ENCODE measurements at regions not wholly inside any gene's neighbourhood (a gene's known extent, or its start where the extent isn't known, plus 50 kb on each side); places are given as distances from the start of the nearest gene placed in this dataset.

DNA sequence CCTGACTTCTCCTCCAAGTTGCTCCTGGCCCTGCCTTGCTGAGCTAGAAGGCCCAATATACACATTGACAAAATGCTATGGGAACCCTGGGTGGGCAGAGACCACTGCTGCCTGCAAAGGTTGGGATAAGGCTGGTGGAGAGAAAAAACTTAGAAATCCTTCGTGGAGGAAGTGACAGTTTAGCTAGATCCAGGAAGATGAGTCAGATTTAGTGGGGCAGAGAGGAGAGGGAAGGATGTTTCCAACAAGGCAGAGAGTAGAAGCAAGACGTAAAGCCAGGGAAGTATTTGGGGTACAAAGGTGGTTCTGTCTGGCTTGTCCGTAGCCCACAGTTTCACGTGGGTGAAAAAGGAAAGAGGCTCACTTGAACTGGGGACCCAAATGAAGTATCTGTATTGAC lies 69.0 kb upstream of the CLMN start:
- intact Hi-C loops (cut with DNase I; ENCODE audit: low total_unique reads), result no loop called here
- no peak for DNase-seq
- TF ChIP-seq POLR2A (IDR thresholded peaks at IDR 0.05), result no peak
- TF ChIP-seq, protein P1, sequence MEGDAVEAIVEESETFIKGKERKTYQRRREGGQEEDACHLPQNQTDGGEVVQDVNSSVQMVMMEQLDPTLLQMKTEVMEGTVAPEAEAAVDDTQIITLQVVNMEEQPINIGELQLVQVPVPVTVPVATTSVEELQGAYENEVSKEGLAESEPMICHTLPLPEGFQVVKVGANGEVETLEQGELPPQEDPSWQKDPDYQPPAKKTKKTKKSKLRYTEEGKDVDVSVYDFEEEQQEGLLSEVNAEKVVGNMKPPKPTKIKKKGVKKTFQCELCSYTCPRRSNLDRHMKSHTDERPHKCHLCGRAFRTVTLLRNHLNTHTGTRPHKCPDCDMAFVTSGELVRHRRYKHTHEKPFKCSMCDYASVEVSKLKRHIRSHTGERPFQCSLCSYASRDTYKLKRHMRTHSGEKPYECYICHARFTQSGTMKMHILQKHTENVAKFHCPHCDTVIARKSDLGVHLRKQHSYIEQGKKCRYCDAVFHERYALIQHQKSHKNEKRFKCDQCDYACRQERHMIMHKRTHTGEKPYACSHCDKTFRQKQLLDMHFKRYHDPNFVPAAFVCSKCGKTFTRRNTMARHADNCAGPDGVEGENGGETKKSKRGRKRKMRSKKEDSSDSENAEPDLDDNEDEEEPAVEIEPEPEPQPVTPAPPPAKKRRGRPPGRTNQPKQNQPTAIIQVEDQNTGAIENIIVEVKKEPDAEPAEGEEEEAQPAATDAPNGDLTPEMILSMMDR (IDR thresholded peaks at IDR 0.05), result no peak

DNA sequence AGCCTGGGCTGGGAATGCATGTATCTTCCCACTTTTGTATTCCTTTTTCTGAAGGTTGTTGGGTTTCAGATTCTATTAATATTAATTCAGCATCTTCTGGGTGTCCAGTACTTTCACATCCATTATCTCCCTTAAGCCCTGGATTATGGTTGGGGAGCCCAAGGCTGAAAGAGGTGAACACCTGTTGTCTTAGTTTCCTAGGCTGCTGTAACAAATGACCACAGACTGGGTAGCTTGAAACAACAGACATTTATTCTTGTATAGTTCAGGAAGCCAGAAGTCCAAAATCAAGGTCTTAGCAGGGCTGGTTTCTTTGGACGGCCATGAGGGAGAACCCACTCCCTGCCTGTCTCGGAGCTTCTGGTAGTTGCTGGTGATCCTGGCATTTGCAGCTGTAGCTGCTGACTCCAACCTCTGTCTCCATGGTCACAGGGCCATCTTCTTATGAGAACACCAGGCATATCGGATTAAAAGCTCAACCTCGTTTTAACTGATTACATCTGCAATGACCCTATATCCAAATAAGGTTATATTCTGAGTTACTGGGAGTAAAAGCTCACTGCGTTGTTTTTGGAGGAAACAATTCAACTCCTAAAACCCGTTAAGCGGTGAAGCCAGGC lies 68.2 kb upstream of the CLMN start:
- no peak overlapping the region for H3K27ac ChIP-seq
- H3K9me3 ChIP-seq, result no peaks in the 10 kb centered on the region
- no peak for TF ChIP-seq POLR2A (IDR thresholded peaks at IDR 0.05)
- TF ChIP-seq, protein P1 (IDR thresholded peaks at IDR 0.05), result no peak
- no peak for DNase-seq
- H3K36me3 ChIP-seq, result no peaks in the 10 kb centered on the region
- H3K4me3 ChIP-seq, result no peak overlapping the region
- no peaks in the 10 kb centered on the region for H3K27me3 ChIP-seq
- intact Hi-C loops (cut with DNase I; ENCODE audit: low total_unique reads), result no loop called here
- H3K4me1 ChIP-seq, result no peaks in the 10 kb centered on the region

More for the DNA sequence above, 69.0 kb upstream of the CLMN start:
- no peaks in the 10 kb centered on the region for H3K9me3 ChIP-seq
- H3K27ac ChIP-seq, result peak overlapping the region in 1 of 2 donors; percentile 59
- H3K27me3 ChIP-seq, result no peaks in the 10 kb centered on the region
- H3K4me1 ChIP-seq, result no peaks in the 10 kb centered on the region
- no peaks in the 10 kb centered on the region for H3K36me3 ChIP-seq
- no peak overlapping the region for H3K4me3 ChIP-seq

DNA sequence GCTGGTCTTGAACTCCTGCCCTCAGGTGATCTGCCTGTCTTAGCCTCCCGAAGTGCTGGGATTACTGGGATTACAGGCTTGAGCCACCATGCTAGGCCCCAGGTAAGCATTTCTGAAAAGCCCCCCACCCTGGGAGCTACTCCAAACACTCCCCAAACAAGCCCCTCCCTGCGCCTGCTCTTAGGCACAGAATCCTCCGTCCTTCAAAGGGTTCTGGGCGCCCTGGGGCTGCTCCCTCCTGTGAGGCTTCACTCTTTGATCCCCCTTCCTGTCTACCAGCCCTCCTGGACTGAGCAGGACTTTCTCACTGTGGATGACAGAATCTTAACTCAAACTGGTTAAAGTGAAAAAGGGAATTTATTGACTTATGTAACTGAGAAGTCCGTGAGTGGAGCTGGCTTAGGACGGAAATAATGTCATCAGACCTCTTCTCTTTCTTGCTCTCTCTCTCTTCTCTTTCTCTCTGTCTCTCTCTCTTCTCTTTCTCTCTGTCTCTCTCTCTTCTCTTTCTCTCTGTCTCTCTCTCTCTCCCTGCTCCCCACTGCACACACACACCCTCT lies 66.9 kb upstream of the CLMN start:
- TF ChIP-seq, protein P1 (IDR thresholded peaks at IDR 0.05), result no peak
- no peak for TF ChIP-seq POLR2A (IDR thresholded peaks at IDR 0.05)
- Histone ChIP-seq H3K36me3 (no peaks in the 10 kb centered on the region), H3K9me3 (no peaks in the 10 kb centered on the region), H3K4me1 (no peaks in the 10 kb centered on the region), H3K4me3 (no peak overlapping the region), H3K27ac (no peak overlapping the region), H3K27me3 (no peaks in the 10 kb centered on the region)
- intact Hi-C loops (cut with DNase I; ENCODE audit: low total_unique reads), result no loop called here
- DNase-seq, result no peak

DNA sequence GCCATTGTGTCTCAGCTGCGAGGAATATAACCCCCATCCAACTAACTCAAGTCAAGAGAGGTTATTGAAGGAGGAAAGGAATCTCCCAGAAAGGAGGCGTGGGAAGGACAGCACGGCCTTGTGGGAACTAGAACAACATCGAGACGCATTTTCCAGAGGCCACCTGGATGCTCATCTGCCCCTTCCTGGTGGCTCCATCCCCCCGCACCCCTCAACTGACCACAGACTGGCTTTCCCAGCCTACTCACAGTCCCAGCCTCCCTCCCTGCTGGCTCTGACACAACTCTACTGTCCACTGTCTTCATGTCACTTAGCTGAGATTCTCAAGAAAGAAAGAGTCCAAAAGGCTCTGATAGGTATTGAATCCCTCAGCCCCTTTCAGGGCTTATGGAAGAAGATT lies 66.0 kb upstream of the CLMN start:
- no peak for DNase-seq
- Histone ChIP-seq H3K27ac (no peak overlapping the region), H3K4me1 (no peaks in the 10 kb centered on the region), H3K36me3 (no peaks in the 10 kb centered on the region), H3K9me3 (no peaks in the 10 kb centered on the region), H3K4me3 (no peak overlapping the region), H3K27me3 (no peaks in the 10 kb centered on the region)
- no peak for TF ChIP-seq POLR2A (IDR thresholded peaks at IDR 0.05)
- TF ChIP-seq, protein P1 (IDR thresholded peaks at IDR 0.05), result no peak
- intact Hi-C loops (cut with DNase I; ENCODE audit: low total_unique reads), result no loop called here

DNA sequence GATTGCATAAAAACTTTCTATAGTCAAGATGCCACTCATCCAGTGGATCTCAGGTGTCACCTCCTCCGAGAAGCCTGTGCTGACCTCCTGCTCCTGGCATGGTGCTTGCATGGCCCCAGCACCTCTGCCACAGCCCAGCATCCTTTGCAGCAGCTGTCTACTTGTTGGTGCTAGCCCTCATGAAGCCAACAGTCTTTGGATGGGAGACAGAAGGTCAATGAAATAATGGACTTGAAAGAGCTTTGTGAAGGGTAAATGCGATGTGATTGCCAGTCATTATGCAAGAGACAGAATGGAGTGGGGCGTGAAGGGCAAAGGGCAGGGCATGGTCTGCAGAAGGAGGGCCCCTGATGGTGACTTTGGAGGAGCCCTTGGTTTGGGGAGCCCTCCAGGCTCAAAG lies 63.0 kb upstream of the CLMN start:
- Histone ChIP-seq H3K27me3 (no peaks in the 10 kb centered on the region), H3K36me3 (no peaks in the 10 kb centered on the region), H3K4me3 (no peak overlapping the region), H3K4me1 (no peaks in the 10 kb centered on the region), H3K27ac (no peak overlapping the region), H3K9me3 (peaks cover 0 to 10% of the 10 kb centered on the region in 2 donors)
- intact Hi-C loops (cut with DNase I; ENCODE audit: low total_unique reads), result no loop called here
- TF ChIP-seq, protein P1 (IDR thresholded peaks at IDR 0.05), result no peak
- TF ChIP-seq POLR2A (IDR thresholded peaks at IDR 0.05), result no peak
- DNase-seq, result no peak

Measured in uterus (tissue), 3 donors.